Keratinocyte (primary cell): ENCODE measurements at regions not wholly inside any gene's neighbourhood (a gene's known extent, or its start where the extent isn't known, plus 50 kb on each side); places are given as distances from the start of the nearest gene placed in this dataset.

Experiments
- DNase-seq: peaks from one replicate; pipeline ENCODE4 v3.0.0-alpha.2; 2011; ENCODE audit warnings: low read depth, missing footprints, low spot score
- FAIRE-seq: peaks from 2 replicates; lab custom pipeline; 2011; peaks lifted over from hg19 to GRCh38; lab: Jason Lieb, UNC
- H2AFZ ChIP-seq: 2 replicates; pipeline ENCODE4 v1.6.0; 2012; ENCODE audit warnings: low read length, control low read depth, inconsistent platforms; ENCODE audit not compliant: control insufficient read depth
- H3K27ac ChIP-seq: 2 replicates; pipeline ENCODE4 v1.5.1; 2011; ENCODE audit warnings: low read length; ENCODE audit not compliant: control insufficient read depth, insufficient read depth
- H3K27me3 ChIP-seq: 3 replicates; pipeline ENCODE4 v1.6.0; 2011; ENCODE audit warnings: low read length; ENCODE audit not compliant: control insufficient read depth, insufficient read depth; ENCODE audit errors: extremely low read depth
- H3K36me3 ChIP-seq, 2 experiments: 2 replicates in 1 of 2; 3 replicates in 1 of 2; pipeline ENCODE4 v1.5.1; 2011; ENCODE audit warnings: low read length in 2 of 2, mild to moderate bottlenecking in 1 of 2; ENCODE audit not compliant: control insufficient read depth in 2 of 2, insufficient read depth in 2 of 2; ENCODE audit errors: extremely low read depth in 1 of 2
- H3K4me1 ChIP-seq: 3 replicates; pipeline ENCODE4 v1.5.1; 2011; ENCODE audit warnings: low read length; ENCODE audit not compliant: control insufficient read depth, insufficient read depth; ENCODE audit errors: extremely low read depth
- H3K4me2 ChIP-seq: 3 replicates; pipeline ENCODE4 v1.6.0; 2011; ENCODE audit warnings: low read depth, low read length; ENCODE audit not compliant: control insufficient read depth, insufficient read depth; ENCODE audit errors: extremely low read depth
- H3K4me3 ChIP-seq, 3 experiments: fragments of 200-600 bp in 1 of 3; sonication (generic) in 1 of 3; 2 replicates in 2 of 3; 3 replicates in 1 of 3; pipeline ENCODE4 v1.5.1; 2011 to 2016; ENCODE audit warnings: low read length in 3 of 3, mild to moderate bottlenecking in 3 of 3, control low read depth in 2 of 3, inconsistent platforms in 1 of 3, low read depth in 1 of 3, mixed read lengths in 1 of 3, mixed run types in 1 of 3, moderate library complexity in 1 of 3; ENCODE audit not compliant: control insufficient read depth in 2 of 3, insufficient read depth in 2 of 3; ENCODE audit errors: extremely low read depth in 1 of 3
- H3K79me2 ChIP-seq: 2 replicates; pipeline ENCODE4 v1.6.0; 2012; ENCODE audit warnings: low read length; ENCODE audit not compliant: control insufficient read depth, insufficient read depth
- H3K9ac ChIP-seq: 3 replicates; pipeline ENCODE4 v1.6.0; 2011; ENCODE audit warnings: low read length; ENCODE audit not compliant: control insufficient read depth, insufficient read depth; ENCODE audit errors: extremely low read depth
- H3K9me1 ChIP-seq: 3 replicates; pipeline ENCODE4 v1.6.0; 2011; ENCODE audit warnings: low read length; ENCODE audit not compliant: control insufficient read depth, insufficient read depth; ENCODE audit errors: extremely low read depth
- H3K9me3 ChIP-seq: 2 replicates; pipeline ENCODE4 v1.5.1; 2012; ENCODE audit warnings: low read depth, low read length; ENCODE audit not compliant: control insufficient read depth
- H4K20me1 ChIP-seq: 3 replicates; pipeline ENCODE4 v1.6.0; 2011; ENCODE audit warnings: low read length; ENCODE audit not compliant: control insufficient read depth, insufficient read depth; ENCODE audit errors: extremely low read depth
- CTCF ChIP-seq, 3 experiments: IDR thresholded peaks in 1 of 3; conservative IDR thresholded peaks in 1 of 3; optimal IDR thresholded peaks in 1 of 3; 2 replicates in 2 of 3; 3 replicates in 1 of 3; pipeline versions ENCODE3 to v1.5.1; 2011; ENCODE audit warnings: low read length in 3 of 3, mild to moderate bottlenecking in 3 of 3, moderate library complexity in 2 of 3, control low read depth in 1 of 3, inconsistent platforms in 1 of 3; ENCODE audit not compliant: insufficient read depth in 2 of 3; ENCODE audit errors: extremely low read depth in 1 of 3
- EZH2 ChIP-seq: IDR thresholded peaks from one replicate; pipeline ENCODE4 v1.6.1; 2012; ENCODE audit warnings: inconsistent platforms, mild to moderate bottlenecking, low read length, moderate library complexity
- dilution Hi-C: fragments of 300-500 bp; cut with MboI; formaldehyde crosslinking; loops from one replicate; pipeline ENCODE4 v1.7.0; 2020; ENCODE audit warnings: low sequenced_read_pairs; ENCODE audit not compliant: extremely low pct_ligation_motif_present

DNA sequence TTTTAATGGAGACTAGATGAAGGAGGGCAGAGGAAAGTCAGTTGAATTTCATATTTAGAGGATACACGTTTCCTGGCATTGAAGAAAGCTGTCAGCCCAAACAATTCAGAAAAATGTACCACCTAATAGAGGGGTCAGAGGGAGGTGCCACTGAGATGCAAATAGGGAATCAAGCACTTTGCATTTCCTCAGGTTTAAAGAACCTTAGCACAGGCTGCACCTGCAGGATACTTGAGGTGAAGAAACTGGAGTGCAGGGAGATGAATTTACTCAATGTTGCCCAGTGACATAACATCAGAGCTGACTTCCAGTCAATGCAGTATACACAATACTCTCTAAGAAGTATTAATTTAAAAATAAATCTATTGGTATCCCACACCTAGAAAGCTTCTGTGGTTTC lies 67.0 kb upstream of the MAST4 start:
- no peaks in the 10 kb centered on the region for H3K79me2 ChIP-seq
- H3K4me3 ChIP-seq, result no peak overlapping the region
- no peaks in the 10 kb centered on the region for H3K9me3 ChIP-seq
- H3K4me2 ChIP-seq, result no peak overlapping the region
- dilution Hi-C loops, result no loop called here
- H3K9ac ChIP-seq, result no peak overlapping the region
- no peaks in the 10 kb centered on the region for H3K27me3 ChIP-seq
- H3K27ac ChIP-seq, result no peak overlapping the region
- H3K9me1 ChIP-seq, result no peaks in the 10 kb centered on the region
- TF ChIP-seq EZH2, result no peak
- TF ChIP-seq CTCF (optimal IDR thresholded peaks at IDR 0.05 in 1 of 3, IDR thresholded peaks at IDR 0.05 in 1 of 3, conservative IDR thresholded peaks at IDR 0.05 in 1 of 3; ENCODE audit: extremely low read depth in 1 of 3, insufficient read depth in 2 of 3, low read length in 3 of 3), result peak in 1 of 3 experiments; percentile 29
- no peak for FAIRE-seq
- H2AFZ ChIP-seq, result no peak overlapping the region
- no peak for DNase-seq
- H3K4me1 ChIP-seq, result no peaks in the 10 kb centered on the region
- no peaks in the 10 kb centered on the region for H4K20me1 ChIP-seq
- no peaks in the 10 kb centered on the region for H3K36me3 ChIP-seq

DNA sequence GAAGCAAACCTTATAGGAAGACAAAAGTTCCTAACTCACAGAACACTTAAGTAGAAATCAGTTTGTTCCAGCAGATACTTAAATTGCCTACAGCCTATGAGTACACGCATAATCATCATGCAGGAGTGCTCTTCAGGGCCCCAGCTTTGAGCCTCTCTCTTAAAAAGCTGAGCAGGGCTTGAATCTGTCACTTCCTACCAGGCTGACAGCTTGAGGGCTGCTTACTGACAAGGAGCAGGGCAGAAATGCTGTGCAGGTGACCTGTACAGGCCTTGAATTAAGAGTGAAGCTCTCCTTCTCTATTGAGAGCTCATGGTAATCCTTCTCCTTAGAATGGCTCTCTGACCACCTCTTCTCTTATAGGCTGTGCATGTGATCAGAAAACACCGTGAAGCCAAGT lies 66.5 kb upstream of the MAST4 start:
- Histone ChIP-seq H3K4me1 (no peaks in the 10 kb centered on the region), H3K79me2 (no peaks in the 10 kb centered on the region), H3K4me2 (no peak overlapping the region), H3K9me1 (no peaks in the 10 kb centered on the region), H3K36me3 (no peaks in the 10 kb centered on the region), H3K27ac (no peak overlapping the region), H4K20me1 (no peaks in the 10 kb centered on the region), H3K9ac (no peak overlapping the region), H3K4me3 (no peak overlapping the region), H2AFZ (no peak overlapping the region), H3K27me3 (no peaks in the 10 kb centered on the region), H3K9me3 (no peaks in the 10 kb centered on the region)
- DNase-seq, result no peak
- no peak for TF ChIP-seq EZH2
- TF ChIP-seq CTCF (optimal IDR thresholded peaks at IDR 0.05 in 1 of 3, IDR thresholded peaks at IDR 0.05 in 1 of 3, conservative IDR thresholded peaks at IDR 0.05 in 1 of 3; ENCODE audit: extremely low read depth in 1 of 3, insufficient read depth in 2 of 3, low read length in 3 of 3), result no peak
- dilution Hi-C loops, result no loop called here
- no peak for FAIRE-seq
